Parathyroid adenoma (tissue), 2 donors: ENCODE measurements at regions not wholly inside any gene's neighbourhood (a gene's known extent, or its start where the extent isn't known, plus 50 kb on each side); places are given as distances from the start of the nearest gene placed in this dataset.

Experiments used
- H2AFZ ChIP-seq: fragments of 300-600 bp; sonication (generic); one replicate; pipeline ENCODE4 v1.7.0; 2017; ENCODE audit warnings: antibody characterized with exemption, mild to moderate bottlenecking
- H3K27ac ChIP-seq: fragments of 300-600 bp; sonication (generic); one replicate; pipeline ENCODE4 v1.7.0; 2017
- H3K27me3 ChIP-seq: fragments of 300-600 bp; sonication (generic); one replicate; pipeline ENCODE4 v1.7.0; 2017; ENCODE audit warnings: low read length; ENCODE audit not compliant: control insufficient read depth, insufficient read depth
- H3K36me3 ChIP-seq: fragments of 300-600 bp; sonication (generic); one replicate; pipeline ENCODE4 v1.7.0; 2017; ENCODE audit warnings: low read length; ENCODE audit not compliant: control insufficient read depth, insufficient read depth
- H3K4me1 ChIP-seq: fragments of 300-600 bp; sonication (generic); one replicate; pipeline ENCODE4 v1.7.0; 2017; ENCODE audit warnings: control low read depth
- H3K4me2 ChIP-seq: fragments of 300-600 bp; sonication (generic); one replicate; pipeline ENCODE4 v1.7.0; 2017; ENCODE audit warnings: low read length
- H3K4me3 ChIP-seq: fragments of 300-600 bp; sonication (generic); one replicate; pipeline ENCODE4 v1.7.0; 2017; ENCODE audit warnings: low read depth, low read length
- H3K79me2 ChIP-seq: fragments of 300-600 bp; sonication (generic); one replicate; pipeline ENCODE4 v1.7.0; 2017; ENCODE audit warnings: control low read depth
- H3K9ac ChIP-seq: fragments of 300-600 bp; sonication (generic); one replicate; pipeline ENCODE4 v1.7.0; 2017; ENCODE audit warnings: mild to moderate bottlenecking
- H3K9me3 ChIP-seq: fragments of 300-600 bp; sonication (generic); one replicate; pipeline ENCODE4 v1.7.0; 2017; ENCODE audit warnings: low read length; ENCODE audit not compliant: control insufficient read depth
- CTCF ChIP-seq: fragments of 300-600 bp; sonication (generic); IDR thresholded peaks from one replicate; pipeline ENCODE4 v1.7.0; 2017; ENCODE audit warnings: antibody characterized with exemption, mild to moderate bottlenecking
- donor health status: primary hyperparathyroidism.

DNA sequence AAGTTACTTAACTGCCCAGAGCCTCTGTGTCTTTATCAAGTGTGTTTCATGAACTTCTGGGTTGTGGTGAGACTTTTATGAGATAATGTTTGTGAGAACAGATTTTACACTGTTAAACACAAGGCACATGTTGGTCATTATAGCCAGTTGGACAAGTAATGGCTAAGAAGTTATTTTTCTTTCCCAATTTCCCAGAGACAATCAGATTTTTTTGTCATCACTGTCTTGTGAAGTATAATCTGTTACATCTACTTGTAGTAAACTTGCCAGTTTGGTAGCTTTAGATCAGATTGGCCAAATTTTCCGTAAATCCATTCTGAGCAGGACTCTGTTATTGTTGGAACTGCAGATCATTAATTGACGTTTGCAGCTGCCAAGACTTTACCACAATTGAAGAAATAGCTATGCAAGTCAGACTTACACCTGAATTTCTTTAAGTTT, 838.8 kb downstream of the SLC4A3 start:
- no peak overlapping the region for H3K9ac ChIP-seq
- H3K79me2 ChIP-seq, result no peaks in the 10 kb centered on the region
- no peaks in the 10 kb centered on the region for H3K9me3 ChIP-seq
- no peak overlapping the region for H3K27ac ChIP-seq
- H3K4me1 ChIP-seq, result no peaks in the 10 kb centered on the region
- no peak for TF ChIP-seq CTCF
- no peak overlapping the region for H2AFZ ChIP-seq
- no peak overlapping the region for H3K4me2 ChIP-seq
- no peaks in the 10 kb centered on the region for H3K27me3 ChIP-seq
- H3K36me3 ChIP-seq, result no peaks in the 10 kb centered on the region
- no peak overlapping the region for H3K4me3 ChIP-seq

- Histone ChIP-seq H3K4me3 (no peak overlapping the region), H3K9ac (no peak overlapping the region), H3K27ac (no peak overlapping the region), H2AFZ (no peak overlapping the region), H3K27me3 (no peaks in the 10 kb centered on the region), H3K4me1 (no peaks in the 10 kb centered on the region), H3K79me2 (no peaks in the 10 kb centered on the region), H3K4me2 (no peak overlapping the region), H3K36me3 (no peaks in the 10 kb centered on the region), H3K9me3 (no peaks in the 10 kb centered on the region)
- TF ChIP-seq CTCF, result no peak
Measured at GRCh38 chr2:220469201-220469600, 841.8 kb downstream of the SLC4A3 start.

- no peak overlapping the region for H3K27ac ChIP-seq
- H3K4me1 ChIP-seq, result no peaks in the 10 kb centered on the region
- no peak overlapping the region for H3K9ac ChIP-seq
- TF ChIP-seq CTCF, result no peak
- H3K4me3 ChIP-seq, result no peak overlapping the region
- no peaks in the 10 kb centered on the region for H3K27me3 ChIP-seq
- H3K4me2 ChIP-seq, result no peak overlapping the region
- no peaks in the 10 kb centered on the region for H3K79me2 ChIP-seq
- no peaks in the 10 kb centered on the region for H3K36me3 ChIP-seq
- no peaks in the 10 kb centered on the region for H3K9me3 ChIP-seq
- H2AFZ ChIP-seq, result no peak overlapping the region
Measured at GRCh38 chr2:220473611-220474010, 846.2 kb downstream of the SLC4A3 start.

DNA sequence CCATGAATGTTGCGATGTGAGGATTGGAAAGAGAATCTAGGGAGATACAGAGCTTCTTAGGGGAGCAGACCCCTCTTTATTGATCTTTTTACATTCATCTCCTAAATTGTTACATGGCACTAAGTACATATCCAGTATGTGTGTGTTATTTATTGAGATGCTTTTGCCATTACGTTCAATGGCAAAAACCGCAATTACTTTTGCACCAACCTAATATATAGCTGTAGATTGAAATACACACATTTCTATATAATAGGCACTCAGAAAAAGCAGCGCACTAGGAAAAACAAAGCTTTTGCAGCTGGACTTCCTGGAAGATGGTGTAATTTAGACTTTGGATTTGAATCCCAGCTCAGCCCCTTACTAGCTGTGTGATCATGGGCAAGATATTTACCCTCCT, 849.4 kb downstream of the SLC4A3 start:
- no peak overlapping the region for H3K4me2 ChIP-seq

More for the DNA sequence above, 849.4 kb downstream of the SLC4A3 start:
- no peak for TF ChIP-seq CTCF
- H3K9me3 ChIP-seq, result no peaks in the 10 kb centered on the region
- H3K27me3 ChIP-seq, result no peaks in the 10 kb centered on the region
- no peaks in the 10 kb centered on the region for H3K4me1 ChIP-seq
- no peak overlapping the region for H2AFZ ChIP-seq
- H3K27ac ChIP-seq, result no peak overlapping the region
- H3K9ac ChIP-seq, result no peak overlapping the region
- H3K79me2 ChIP-seq, result no peaks in the 10 kb centered on the region
- no peak overlapping the region for H3K4me3 ChIP-seq
- no peaks in the 10 kb centered on the region for H3K36me3 ChIP-seq
